ENCODE measurements at regions not wholly inside any gene's neighbourhood (a gene's known extent, or its start where the extent isn't known, plus 50 kb on each side); places are given as distances from the start of the nearest gene placed in this dataset.

DNA sequence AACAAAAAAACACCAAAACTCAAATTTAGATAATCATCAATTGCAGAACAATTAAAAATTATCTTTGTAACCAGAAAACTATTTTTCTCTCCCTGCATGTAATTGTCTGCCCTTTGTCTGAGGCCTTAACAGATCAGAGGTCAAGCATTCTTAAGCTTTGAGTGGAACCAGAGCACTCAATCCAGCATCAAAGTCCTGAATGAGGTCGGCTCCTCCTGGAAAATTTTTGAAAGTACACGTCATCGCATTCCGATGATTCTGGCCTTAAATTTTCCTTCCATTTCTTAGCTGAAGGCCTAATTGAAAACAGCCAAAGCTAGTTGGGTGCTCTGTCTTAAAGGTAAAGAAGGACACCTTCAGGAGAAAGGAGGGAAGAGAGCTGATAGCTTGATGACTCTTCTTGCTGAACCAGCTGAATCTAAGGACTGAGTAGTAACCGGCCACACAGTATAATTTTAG is 510.2 kb upstream of the SULF2 start:
- no peak for TF ChIP-seq POLR2A (IDR thresholded peaks at IDR 0.05; ENCODE audit: extremely low read depth, insufficient read length)
- TF ChIP-seq MYC (IDR thresholded peaks at IDR 0.05; ENCODE audit: low read depth, low read length): no peak
